ENCODE measurements at regions not wholly inside any gene's neighbourhood (a gene's known extent, or its start where the extent isn't known, plus 50 kb on each side); places are given as distances from the start of the nearest gene placed in this dataset.

- no peak for TF ChIP-seq POLR2A (IDR thresholded peaks at IDR 0.05; ENCODE audit: extremely low read depth, insufficient read length)
- no peak for TF ChIP-seq MAX (IDR thresholded peaks at IDR 0.05; ENCODE audit: low read depth, low read length)
- TF ChIP-seq CTCF (IDR thresholded peaks at IDR 0.05; ENCODE audit: low read depth, low read length): no peak
- no peak for TF ChIP-seq MYC (IDR thresholded peaks at IDR 0.05; ENCODE audit: low read depth, low read length)
Measured at GRCh38 chr13:37381502-37381901, 217.1 kb downstream of the POSTN start.

All from NB4 (cell line).